ENCODE measurements at regions not wholly inside any gene's neighbourhood (a gene's known extent, or its start where the extent isn't known, plus 50 kb on each side); places are given as distances from the start of the nearest gene placed in this dataset.

GRCh38 chr5:133763744-133764143, 151.4 kb upstream of the FSTL4 start:
- TF ChIP-seq CREB5 (CRISPR knock-in tag; IDR thresholded peaks at IDR 0.05; ENCODE audit: low read depth) (no peak), PATZ1 (CRISPR knock-in tag; IDR thresholded peaks at IDR 0.05; ENCODE audit: borderline replicate concordance) (no peak), ESRRG (CRISPR knock-in tag; IDR thresholded peaks at IDR 0.05) (no peak), CSDC2 (CRISPR knock-in tag; IDR thresholded peaks at IDR 0.05) (no peak), RARB (CRISPR knock-in tag; IDR thresholded peaks at IDR 0.05) (no peak), OSR1 (CRISPR knock-in tag; IDR thresholded peaks at IDR 0.05) (no peak), ZNF70 (CRISPR knock-in tag; IDR thresholded peaks at IDR 0.05) (no peak), POU6F1 (CRISPR knock-in tag; IDR thresholded peaks at IDR 0.05; ENCODE audit: borderline replicate concordance, low read depth) (no peak), ZNF8 (CRISPR knock-in tag; IDR thresholded peaks at IDR 0.05) (no peak), CSRNP3 (CRISPR knock-in tag; IDR thresholded peaks at IDR 0.05) (no peak), ZNF565 (CRISPR knock-in tag; conservative IDR thresholded peaks at IDR 0.05; ENCODE audit: low read depth) (no peak), TOX (CRISPR knock-in tag; IDR thresholded peaks at IDR 0.05; ENCODE audit: borderline replicate concordance) (no peak), TSHZ2 (CRISPR knock-in tag; IDR thresholded peaks at IDR 0.05) (no peak), BACH2 (CRISPR knock-in tag; IDR thresholded peaks at IDR 0.05; ENCODE audit: borderline replicate concordance) (no peak), ISL1 (CRISPR knock-in tag; IDR thresholded peaks at IDR 0.05) (no peak), ZFP3 (CRISPR knock-in tag; IDR thresholded peaks at IDR 0.05) (no peak), TCF4 (CRISPR knock-in tag; IDR thresholded peaks at IDR 0.05; ENCODE audit: borderline replicate concordance) (no peak), SNAI2 (CRISPR knock-in tag; IDR thresholded peaks at IDR 0.05) (no peak), ZC3H10 (CRISPR knock-in tag; IDR thresholded peaks at IDR 0.05) (no peak), GLIS3 (CRISPR knock-in tag; IDR thresholded peaks at IDR 0.05) (no peak)
- no peak for ATAC-seq

DNA sequence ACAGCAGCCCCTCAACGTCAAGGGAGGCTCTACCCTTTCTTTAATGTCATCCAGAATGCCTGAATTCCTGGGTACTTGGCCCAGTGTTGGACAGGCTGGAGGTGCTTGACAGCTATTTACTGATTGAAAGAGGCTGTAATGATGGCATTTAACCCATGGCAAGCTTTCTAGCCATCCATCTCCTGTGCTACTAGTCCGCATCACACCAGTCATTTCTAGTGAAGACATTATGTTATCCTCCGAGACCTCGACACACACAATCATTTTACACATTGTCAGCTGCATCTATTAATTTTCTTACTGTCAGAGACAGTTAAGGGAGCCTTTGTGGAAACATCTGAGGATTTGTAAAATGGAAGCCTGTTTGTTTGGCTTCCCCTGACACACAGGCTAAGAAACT, 149.3 kb upstream of the FSTL4 start:
- no peak for ATAC-seq
- TF ChIP-seq POU6F1 (CRISPR knock-in tag; IDR thresholded peaks at IDR 0.05; ENCODE audit: borderline replicate concordance, low read depth) (no peak), ARNTL (CRISPR knock-in tag; IDR thresholded peaks at IDR 0.05; ENCODE audit: borderline replicate concordance, low read depth) (no peak), ISL1 (CRISPR knock-in tag; IDR thresholded peaks at IDR 0.05) (no peak), CSDC2 (CRISPR knock-in tag; IDR thresholded peaks at IDR 0.05) (no peak), PATZ1 (CRISPR knock-in tag; IDR thresholded peaks at IDR 0.05; ENCODE audit: borderline replicate concordance) (no peak), ZFP3 (CRISPR knock-in tag; IDR thresholded peaks at IDR 0.05) (no peak), ESRRG (CRISPR knock-in tag; IDR thresholded peaks at IDR 0.05) (no peak), ZFP30 (CRISPR knock-in tag; IDR thresholded peaks at IDR 0.05) (no peak)
